Spleen (tissue), 7 donors: ENCODE measurements at regions not wholly inside any gene's neighbourhood (a gene's known extent, or its start where the extent isn't known, plus 50 kb on each side); places are given as distances from the start of the nearest gene placed in this dataset.

Experiments
- CTCF ChIP-seq, 11 experiments: fragments of 200-600 bp in 7 of 11; fragments of 450-650 bp in 4 of 11; sonication (generic) in 4 of 11; IDR thresholded peaks in 8 of 11; conservative IDR thresholded peaks in 3 of 11; 1 replicate in 7 of 11; 2 replicates in 4 of 11; pipeline versions ENCODE4 v1.4.0 to v1.8.0; 2016 to 2021; ENCODE audit warnings: antibody characterized with exemption in 11 of 11, inconsistent platforms in 4 of 11, mild to moderate bottlenecking in 1 of 11
- POLR2A ChIP-seq, 3 donors: fragments of 450-650 bp; IDR thresholded peaks; one replicate each; pipeline ENCODE4 v1.5.1; 2017; ENCODE audit warnings: antibody characterized with exemption in 3 of 3, mild to moderate bottlenecking in 1 of 3
- POLR2AphosphoS5 ChIP-seq, 3 donors: sonication (generic); formaldehyde crosslinking; IDR thresholded peaks; one replicate each; pipeline ENCODE4 v1.5.1; 2017; ENCODE audit warnings: antibody characterized with exemption in 3 of 3
- donor health status: DM: no; HTN: no; CAD: no; lungs with moderate emphysema.
- donor health status: DM: no; HTN: no; CAD: no.
- donor health status: DM: no; HTN: no; CAD: no.

- TF ChIP-seq POLR2A (IDR thresholded peaks at IDR 0.05) (no peak), CTCF (IDR thresholded peaks at IDR 0.05 in 8 of 11, conservative IDR thresholded peaks at IDR 0.05 in 3 of 11) (peak in 1 of 11 experiments; percentile 11), POLR2AphosphoS5 (IDR thresholded peaks at IDR 0.05) (no peak)
Observed at GRCh38 chr6:125512621-125513020, 210.9 kb upstream of the HDDC2 start.
